HepG2 (cell line): ENCODE measurements at regions not wholly inside any gene's neighbourhood (a gene's known extent, or its start where the extent isn't known, plus 50 kb on each side); places are given as distances from the start of the nearest gene placed in this dataset.

Source experiments
- GABPB1 ChIP-seq: IDR thresholded peaks from 2 replicates; pipeline ENCODE4 v1.6.1; 2016; ENCODE audit warnings: mild to moderate bottlenecking, missing genetic modification reagents, moderate library complexity, missing compliant biosample characterization
- MTA1 ChIP-seq: sonication (generic); formaldehyde crosslinking; IDR thresholded peaks from 2 replicates; pipeline ENCODE4 v1.4.0; 2020; ENCODE audit warnings: missing genetic modification reagents, mild to moderate bottlenecking, borderline replicate concordance
- SMC3 ChIP-seq: IDR thresholded peaks from 2 replicates; pipeline ENCODE4 v1.6.1; 2011; ENCODE audit warnings: low read length, improper control_type of control experiment
- ZNF570 ChIP-seq: sonication (generic); formaldehyde crosslinking; IDR thresholded peaks from 2 replicates; pipeline ENCODE4 v1.4.0; 2020; ENCODE audit warnings: mild to moderate bottlenecking, missing genetic modification reagents, borderline replicate concordance
- ZNF598 ChIP-seq: sonication (generic); formaldehyde crosslinking; IDR thresholded peaks from 2 replicates; pipeline ENCODE4 v1.5.1; 2020; ENCODE audit warnings: mild to moderate bottlenecking, missing genetic modification reagents, borderline replicate concordance
- TF ChIP-seq, protein P1 (sequence below): sonication (generic); formaldehyde crosslinking; IDR thresholded peaks from 2 replicates; pipeline ENCODE4 v1.8.1; 2023; ENCODE audit warnings: mild to moderate bottlenecking, inconsistent platforms, moderate library complexity, missing genetic modification reagents, borderline replicate concordance
- TF ChIP-seq, protein P2 (sequence below): sonication (generic); formaldehyde crosslinking; IDR thresholded peaks from 2 replicates; pipeline ENCODE4 v1.4.0; 2020; ENCODE audit warnings: missing genetic modification reagents, borderline replicate concordance
- TF ChIP-seq, protein P3 (sequence below): sonication (generic); formaldehyde crosslinking; IDR thresholded peaks from 2 replicates; pipeline ENCODE4 v1.5.1; 2020; ENCODE audit warnings: mild to moderate bottlenecking, missing genetic modification reagents

DNA sequence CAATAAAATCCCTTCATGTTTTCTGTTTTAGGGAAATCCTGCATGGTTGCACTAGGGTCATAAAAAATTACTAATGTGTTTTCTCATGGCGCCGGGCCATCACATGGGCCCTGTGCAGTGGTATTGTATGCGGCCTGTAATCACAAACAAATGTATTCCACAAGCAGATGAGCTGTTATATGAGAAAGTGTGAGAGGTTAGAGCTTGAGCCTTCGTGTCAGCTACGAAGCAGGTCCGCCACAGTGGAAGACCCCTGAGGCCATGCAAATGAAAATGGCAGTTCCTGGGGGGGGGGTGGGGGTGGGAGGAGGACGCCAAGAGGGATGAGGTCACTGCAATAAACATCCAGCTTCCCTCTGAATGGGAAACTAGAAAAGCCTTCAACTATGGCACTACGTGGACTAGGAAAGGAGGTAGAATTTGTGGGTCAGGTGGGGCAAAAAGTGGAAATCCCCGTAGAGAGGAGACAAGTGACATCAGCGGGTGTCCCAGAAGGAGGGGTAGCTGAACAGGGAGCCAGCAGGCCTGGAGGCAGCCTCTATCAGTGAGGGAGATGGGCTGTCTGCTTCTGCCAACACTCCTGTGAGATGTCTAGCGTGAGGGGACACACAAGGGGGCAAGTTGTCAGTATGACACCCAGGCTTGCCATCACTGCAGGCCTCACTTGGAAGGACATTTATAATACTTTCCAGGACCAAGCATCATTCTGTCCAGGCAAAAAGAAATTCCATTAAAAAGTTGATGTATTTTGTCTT, 130.3 kb upstream of the CTAGE1 start (continued):
- TF ChIP-seq, protein P1, sequence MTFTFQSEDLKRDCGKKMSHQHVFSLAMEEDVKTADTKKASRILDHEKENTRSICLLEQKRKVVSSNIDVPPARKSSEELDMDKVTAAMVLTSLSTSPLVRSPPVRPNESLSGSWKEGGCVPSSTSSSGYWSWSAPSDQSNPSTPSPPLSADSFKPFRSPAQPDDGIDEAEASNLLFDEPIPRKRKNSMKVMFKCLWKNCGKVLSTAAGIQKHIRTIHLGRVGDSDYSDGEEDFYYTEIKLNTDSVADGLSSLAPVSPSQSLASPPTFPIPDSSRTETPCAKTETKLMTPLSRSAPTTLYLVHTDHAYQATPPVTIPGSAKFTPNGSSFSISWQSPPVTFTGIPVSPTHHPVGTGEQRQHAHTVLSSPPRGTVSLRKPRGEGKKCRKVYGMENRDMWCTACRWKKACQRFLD: no peak
- TF ChIP-seq, protein P2, sequence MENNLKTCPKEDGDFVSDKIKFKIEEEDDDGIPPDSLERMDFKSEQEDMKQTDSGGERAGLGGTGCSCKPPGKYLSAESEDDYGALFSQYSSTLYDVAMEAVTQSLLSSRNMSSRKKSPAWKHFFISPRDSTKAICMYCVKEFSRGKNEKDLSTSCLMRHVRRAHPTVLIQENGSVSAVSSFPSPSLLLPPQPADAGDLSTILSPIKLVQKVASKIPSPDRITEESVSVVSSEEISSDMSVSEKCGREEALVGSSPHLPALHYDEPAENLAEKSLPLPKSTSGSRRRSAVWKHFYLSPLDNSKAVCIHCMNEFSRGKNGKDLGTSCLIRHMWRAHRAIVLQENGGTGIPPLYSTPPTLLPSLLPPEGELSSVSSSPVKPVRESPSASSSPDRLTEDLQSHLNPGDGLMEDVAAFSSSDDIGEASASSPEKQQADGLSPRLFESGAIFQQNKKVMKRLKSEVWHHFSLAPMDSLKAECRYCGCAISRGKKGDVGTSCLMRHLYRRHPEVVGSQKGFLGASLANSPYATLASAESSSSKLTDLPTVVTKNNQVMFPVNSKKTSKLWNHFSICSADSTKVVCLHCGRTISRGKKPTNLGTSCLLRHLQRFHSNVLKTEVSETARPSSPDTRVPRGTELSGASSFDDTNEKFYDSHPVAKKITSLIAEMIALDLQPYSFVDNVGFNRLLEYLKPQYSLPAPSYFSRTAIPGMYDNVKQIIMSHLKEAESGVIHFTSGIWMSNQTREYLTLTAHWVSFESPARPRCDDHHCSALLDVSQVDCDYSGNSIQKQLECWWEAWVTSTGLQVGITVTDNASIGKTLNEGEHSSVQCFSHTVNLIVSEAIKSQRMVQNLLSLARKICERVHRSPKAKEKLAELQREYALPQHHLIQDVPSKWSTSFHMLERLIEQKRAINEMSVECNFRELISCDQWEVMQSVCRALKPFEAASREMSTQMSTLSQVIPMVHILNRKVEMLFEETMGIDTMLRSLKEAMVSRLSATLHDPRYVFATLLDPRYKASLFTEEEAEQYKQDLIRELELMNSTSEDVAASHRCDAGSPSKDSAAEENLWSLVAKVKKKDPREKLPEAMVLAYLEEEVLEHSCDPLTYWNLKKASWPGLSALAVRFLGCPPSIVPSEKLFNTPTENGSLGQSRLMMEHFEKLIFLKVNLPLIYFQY (CRISPR knock-in tag): no peak
- TF ChIP-seq GABPB1 (no peak), ZNF570 (CRISPR knock-in tag) (no peak), ZNF598 (CRISPR knock-in tag) (no peak), SMC3 (no peak), MTA1 (no peak)
- TF ChIP-seq, protein P3, sequence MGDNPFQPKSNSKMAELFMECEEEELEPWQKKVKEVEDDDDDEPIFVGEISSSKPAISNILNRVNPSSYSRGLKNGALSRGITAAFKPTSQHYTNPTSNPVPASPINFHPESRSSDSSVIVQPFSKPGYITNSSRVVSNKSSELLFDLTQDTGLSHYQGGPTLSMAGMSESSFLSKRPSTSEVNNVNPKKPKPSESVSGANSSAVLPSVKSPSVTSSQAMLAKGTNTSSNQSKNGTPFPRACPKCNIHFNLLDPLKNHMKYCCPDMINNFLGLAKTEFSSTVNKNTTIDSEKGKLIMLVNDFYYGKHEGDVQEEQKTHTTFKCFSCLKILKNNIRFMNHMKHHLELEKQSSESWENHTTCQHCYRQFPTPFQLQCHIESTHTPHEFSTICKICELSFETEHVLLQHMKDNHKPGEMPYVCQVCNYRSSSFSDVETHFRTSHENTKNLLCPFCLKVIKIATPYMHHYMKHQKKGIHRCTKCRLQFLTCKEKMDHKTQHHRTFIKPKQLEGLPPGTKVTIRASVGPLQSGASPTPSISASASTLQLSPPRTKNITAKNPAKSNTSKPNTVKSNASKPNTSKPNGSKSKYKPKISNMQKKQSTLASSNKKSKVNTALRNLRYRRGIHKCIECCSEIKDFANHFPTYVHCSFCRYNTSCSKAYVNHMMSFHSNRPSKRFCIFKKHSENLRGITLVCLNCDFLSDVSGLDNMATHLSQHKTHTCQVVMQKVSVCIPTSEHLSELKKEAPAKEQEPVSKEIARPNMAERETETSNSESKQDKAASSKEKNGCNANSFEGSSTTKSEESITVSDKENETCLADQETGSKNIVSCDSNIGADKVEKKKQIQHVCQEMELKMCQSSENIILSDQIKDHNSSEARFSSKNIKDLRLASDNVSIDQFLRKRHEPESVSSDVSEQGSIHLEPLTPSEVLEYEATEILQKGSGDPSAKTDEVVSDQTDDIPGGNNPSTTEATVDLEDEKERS (CRISPR knock-in tag): no peak
